GM12878 (cell line): ENCODE measurements at regions not wholly inside any gene's neighbourhood (a gene's known extent, or its start where the extent isn't known, plus 50 kb on each side); places are given as distances from the start of the nearest gene placed in this dataset.

Experiments used
- CTCF ChIP-seq, 3 experiments: IDR thresholded peaks in 2 of 3; conservative IDR thresholded peaks in 1 of 3; 2 replicates each; pipeline ENCODE4 v1.5.1; 2011; ENCODE audit warnings: low read depth in 3 of 3, low read length in 3 of 3, mild to moderate bottlenecking in 3 of 3, control low read depth in 2 of 3, moderate library complexity in 2 of 3, inconsistent platforms in 1 of 3, mixed read lengths in 1 of 3; ENCODE audit not compliant: control insufficient read depth in 2 of 3, insufficient read depth in 1 of 3; ENCODE audit errors: extremely low read depth in 1 of 3
- FOXK2 ChIP-seq: fragments of 450-650 bp; IDR thresholded peaks from 2 replicates; pipeline ENCODE4 v1.6.1; 2017; ENCODE audit warnings: mild to moderate bottlenecking, moderate library complexity
- GABPA ChIP-seq: IDR thresholded peaks from 2 replicates; pipeline ENCODE4 v1.6.1; 2014; ENCODE audit warnings: antibody characterized with exemption, low read depth, mild to moderate bottlenecking, inconsistent platforms
- HDAC2 ChIP-seq: fragments of 200-600 bp; sonication (generic); IDR thresholded peaks from 2 replicates; pipeline ENCODE4 v1.6.1; 2017
- IKZF2 ChIP-seq, 2 experiments: fragments of 450-650 bp; IDR thresholded peaks; 2 replicates each; pipeline ENCODE4 v1.6.1; 2017; ENCODE audit warnings: mild to moderate bottlenecking in 2 of 2, moderate library complexity in 2 of 2
- IRF5 ChIP-seq: fragments of 450-650 bp; IDR thresholded peaks from 2 replicates; pipeline ENCODE4 v1.6.1; 2017; ENCODE audit warnings: borderline replicate concordance
- NFYB ChIP-seq: IDR thresholded peaks from 2 replicates; pipeline ENCODE4 v1.6.1; 2011; ENCODE audit warnings: low read depth, mild to moderate bottlenecking, low read length, improper control_type of control experiment, moderate library complexity; ENCODE audit not compliant: insufficient read depth
- NR2F1 ChIP-seq: fragments of 450-650 bp; conservative IDR thresholded peaks from 2 replicates; pipeline ENCODE4 v1.6.1; 2017; ENCODE audit warnings: mild to moderate bottlenecking
- PAX5 ChIP-seq: IDR thresholded peaks from 2 replicates; pipeline ENCODE4 v1.6.1; 2011; ENCODE audit warnings: low read depth, low read length, borderline replicate concordance
- PML ChIP-seq: IDR thresholded peaks from 2 replicates; pipeline ENCODE4 v1.6.1; 2012; ENCODE audit warnings: low read length, inconsistent platforms
- SP1 ChIP-seq: IDR thresholded peaks from one replicate; pipeline ENCODE4 v1.6.1; 2011; ENCODE audit warnings: low read depth, low read length
- SREBF2 ChIP-seq: IDR thresholded peaks from 2 replicates; pipeline ENCODE4 v1.6.1; 2012; ENCODE audit warnings: mild to moderate bottlenecking, low read length
- TBL1XR1 ChIP-seq: IDR thresholded peaks from 2 replicates; pipeline ENCODE4 v1.6.1; 2012; ENCODE audit warnings: low read depth, low read length, improper control_type of control experiment
- TCF3 ChIP-seq: IDR thresholded peaks from 2 replicates; pipeline ENCODE4 v1.6.1; 2012; ENCODE audit warnings: low read depth, mild to moderate bottlenecking, low read length, borderline replicate concordance; ENCODE audit not compliant: insufficient read depth
- ZNF24 ChIP-seq: fragments of 450-650 bp; IDR thresholded peaks from 2 replicates; pipeline ENCODE4 v1.6.1; 2017; ENCODE audit warnings: antibody characterized with exemption, mild to moderate bottlenecking
- TF ChIP-seq, protein P1 (sequence below): fragments of 150-350 bp; IDR thresholded peaks from 2 replicates; pipeline ENCODE4 v1.6.1; 2014; ENCODE audit warnings: mild to moderate bottlenecking, low read depth, low read length
- TF ChIP-seq, protein P2 (sequence below): fragments of 450-650 bp; IDR thresholded peaks from 2 replicates; pipeline ENCODE4 v1.6.1; 2017; ENCODE audit warnings: antibody characterized with exemption, mild to moderate bottlenecking, moderate library complexity
- TF ChIP-seq, protein P3 (sequence below): IDR thresholded peaks from 2 replicates; pipeline ENCODE4 v1.6.1; 2012; ENCODE audit warnings: low read length, inconsistent platforms

DNA sequence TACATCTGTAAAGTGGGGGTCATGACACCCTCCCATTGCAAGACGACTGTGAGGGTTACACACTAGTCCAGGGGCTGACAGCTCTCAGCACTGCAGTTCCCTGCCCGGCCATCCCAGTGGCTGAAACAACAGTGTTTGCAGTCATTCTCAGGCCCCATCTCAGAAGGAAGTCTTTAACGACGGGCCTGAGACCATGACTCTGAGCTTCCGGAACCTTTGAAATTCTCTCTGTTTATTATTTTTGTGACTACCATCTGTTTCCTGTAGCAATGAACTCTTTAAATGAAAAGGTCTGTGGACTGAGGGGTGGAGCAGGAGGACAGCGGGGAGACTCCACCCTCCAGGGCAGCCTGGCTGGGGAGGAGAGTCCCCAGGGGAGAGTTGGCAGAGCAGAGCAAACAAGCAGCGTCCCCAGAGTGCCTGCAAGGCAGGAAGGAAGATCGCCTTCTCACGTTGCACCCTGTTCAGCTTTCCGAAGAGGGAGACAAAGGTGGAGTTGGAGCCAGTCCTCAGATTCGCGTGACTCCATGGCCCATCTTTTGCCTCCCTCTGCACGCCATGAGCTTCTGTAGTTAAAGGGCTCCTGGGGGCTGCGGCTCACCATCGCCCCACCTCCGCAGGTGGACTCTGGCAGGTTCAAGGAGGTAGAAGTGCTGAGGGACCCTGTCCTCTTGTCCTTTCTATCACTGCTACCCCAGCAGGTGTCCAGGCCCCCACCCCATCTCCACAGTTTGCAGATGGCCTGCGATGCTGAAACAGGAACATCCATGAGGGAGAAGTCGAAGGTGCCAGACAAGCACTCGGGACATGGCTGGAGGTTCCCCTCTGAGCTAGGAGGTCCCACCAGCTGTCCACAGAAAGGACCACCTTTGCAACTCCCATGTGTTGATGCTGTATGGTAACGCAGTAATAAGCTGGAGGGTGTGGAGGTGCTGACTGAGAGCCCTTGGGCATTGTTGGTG lies 525.8 kb upstream of the PROK2 start (continued):
- TF ChIP-seq TCF3 (peak; percentile 32; the same call in 1 of the 2 replicates), CTCF (IDR thresholded peaks at IDR 0.05 in 2 of 3, conservative IDR thresholded peaks at IDR 0.05 in 1 of 3; ENCODE audit: control insufficient read depth in 2 of 3, extremely low read depth in 1 of 3, insufficient read depth in 1 of 3, low read depth in 3 of 3, low read length in 3 of 3) (no peak), PAX5 (peak; percentile 94), HDAC2 (no peak), IRF5 (no peak), NR2F1 (no peak), SP1 (no peak), ZNF24 (no peak), TBL1XR1 (no peak), IKZF2 (IDR thresholded peaks at IDR 0.05) (no peak), SREBF2 (no peak), FOXK2 (no peak), GABPA (peak; percentile 49), PML (no peak), NFYB (no peak)
- TF ChIP-seq, protein P1, sequence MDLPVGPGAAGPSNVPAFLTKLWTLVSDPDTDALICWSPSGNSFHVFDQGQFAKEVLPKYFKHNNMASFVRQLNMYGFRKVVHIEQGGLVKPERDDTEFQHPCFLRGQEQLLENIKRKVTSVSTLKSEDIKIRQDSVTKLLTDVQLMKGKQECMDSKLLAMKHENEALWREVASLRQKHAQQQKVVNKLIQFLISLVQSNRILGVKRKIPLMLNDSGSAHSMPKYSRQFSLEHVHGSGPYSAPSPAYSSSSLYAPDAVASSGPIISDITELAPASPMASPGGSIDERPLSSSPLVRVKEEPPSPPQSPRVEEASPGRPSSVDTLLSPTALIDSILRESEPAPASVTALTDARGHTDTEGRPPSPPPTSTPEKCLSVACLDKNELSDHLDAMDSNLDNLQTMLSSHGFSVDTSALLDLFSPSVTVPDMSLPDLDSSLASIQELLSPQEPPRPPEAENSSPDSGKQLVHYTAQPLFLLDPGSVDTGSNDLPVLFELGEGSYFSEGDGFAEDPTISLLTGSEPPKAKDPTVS = no peak
- TF ChIP-seq, protein P2, sequence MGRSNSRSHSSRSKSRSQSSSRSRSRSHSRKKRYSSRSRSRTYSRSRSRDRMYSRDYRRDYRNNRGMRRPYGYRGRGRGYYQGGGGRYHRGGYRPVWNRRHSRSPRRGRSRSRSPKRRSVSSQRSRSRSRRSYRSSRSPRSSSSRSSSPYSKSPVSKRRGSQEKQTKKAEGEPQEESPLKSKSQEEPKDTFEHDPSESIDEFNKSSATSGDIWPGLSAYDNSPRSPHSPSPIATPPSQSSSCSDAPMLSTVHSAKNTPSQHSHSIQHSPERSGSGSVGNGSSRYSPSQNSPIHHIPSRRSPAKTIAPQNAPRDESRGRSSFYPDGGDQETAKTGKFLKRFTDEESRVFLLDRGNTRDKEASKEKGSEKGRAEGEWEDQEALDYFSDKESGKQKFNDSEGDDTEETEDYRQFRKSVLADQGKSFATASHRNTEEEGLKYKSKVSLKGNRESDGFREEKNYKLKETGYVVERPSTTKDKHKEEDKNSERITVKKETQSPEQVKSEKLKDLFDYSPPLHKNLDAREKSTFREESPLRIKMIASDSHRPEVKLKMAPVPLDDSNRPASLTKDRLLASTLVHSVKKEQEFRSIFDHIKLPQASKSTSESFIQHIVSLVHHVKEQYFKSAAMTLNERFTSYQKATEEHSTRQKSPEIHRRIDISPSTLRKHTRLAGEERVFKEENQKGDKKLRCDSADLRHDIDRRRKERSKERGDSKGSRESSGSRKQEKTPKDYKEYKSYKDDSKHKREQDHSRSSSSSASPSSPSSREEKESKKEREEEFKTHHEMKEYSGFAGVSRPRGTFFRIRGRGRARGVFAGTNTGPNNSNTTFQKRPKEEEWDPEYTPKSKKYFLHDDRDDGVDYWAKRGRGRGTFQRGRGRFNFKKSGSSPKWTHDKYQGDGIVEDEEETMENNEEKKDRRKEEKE = no peak
- TF ChIP-seq, protein P3, sequence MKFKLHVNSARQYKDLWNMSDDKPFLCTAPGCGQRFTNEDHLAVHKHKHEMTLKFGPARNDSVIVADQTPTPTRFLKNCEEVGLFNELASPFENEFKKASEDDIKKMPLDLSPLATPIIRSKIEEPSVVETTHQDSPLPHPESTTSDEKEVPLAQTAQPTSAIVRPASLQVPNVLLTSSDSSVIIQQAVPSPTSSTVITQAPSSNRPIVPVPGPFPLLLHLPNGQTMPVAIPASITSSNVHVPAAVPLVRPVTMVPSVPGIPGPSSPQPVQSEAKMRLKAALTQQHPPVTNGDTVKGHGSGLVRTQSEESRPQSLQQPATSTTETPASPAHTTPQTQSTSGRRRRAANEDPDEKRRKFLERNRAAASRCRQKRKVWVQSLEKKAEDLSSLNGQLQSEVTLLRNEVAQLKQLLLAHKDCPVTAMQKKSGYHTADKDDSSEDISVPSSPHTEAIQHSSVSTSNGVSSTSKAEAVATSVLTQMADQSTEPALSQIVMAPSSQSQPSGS = 0 out of 2 replicates have a peak, but pooled peaks have one; percentile 17
